ENCODE measurements at regions not wholly inside any gene's neighbourhood (a gene's known extent, or its start where the extent isn't known, plus 50 kb on each side); places are given as distances from the start of the nearest gene placed in this dataset.

DNA sequence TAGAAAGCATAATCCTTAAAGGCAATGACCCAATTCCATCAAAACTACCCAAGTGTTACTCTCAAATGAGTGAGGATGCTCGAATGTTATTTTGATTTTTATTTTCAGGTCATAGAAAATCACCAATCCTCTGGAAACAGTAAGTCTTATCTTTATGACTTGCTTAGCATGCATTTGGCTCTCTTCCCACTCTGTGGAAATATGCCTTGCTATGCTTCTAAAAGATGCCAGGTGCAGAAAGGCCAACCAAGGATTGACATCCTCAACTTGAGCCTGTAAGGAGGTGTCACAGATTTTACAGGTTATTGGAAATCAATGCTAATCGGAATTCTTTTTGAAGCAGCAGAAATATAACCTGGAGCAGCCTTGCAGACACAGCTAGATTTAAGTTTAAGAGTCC lies 543.9 kb upstream of the LINC00305 start:
- TF ChIP-seq POLR2A (IDR thresholded peaks at IDR 0.05; ENCODE audit: low read length) (no peak), GATA1 (IDR thresholded peaks at IDR 0.05; ENCODE audit: low read depth, low read length) (no peak)
